Thoracic aorta (tissue), 2 donors: ENCODE measurements at regions not wholly inside any gene's neighbourhood (a gene's known extent, or its start where the extent isn't known, plus 50 kb on each side); places are given as distances from the start of the nearest gene placed in this dataset.

Experiments used
- ATAC-seq: fragments of 150-250 bp; one replicate; pipeline ENCODE4 v1.8.0; 2017; ENCODE audit warnings: low read depth; ENCODE audit not compliant: insufficient number of reproducible peaks, low FRiP score
- DNase-seq: peaks from one replicate; pipeline ENCODE4 v3.0.0-alpha.2; 2020; ENCODE audit warnings: low spot score
- H3K27ac ChIP-seq, 2 donors: fragments of 200-600 bp; sonication (generic); 1 replicate in 1 of 2; 2 replicates in 1 of 2; pipeline ENCODE4 v1.5.1; 2016; ENCODE audit warnings: mild to moderate bottlenecking in 2 of 2, moderate library complexity in 2 of 2
- H3K27me3 ChIP-seq: fragments of 200-600 bp; sonication (generic); replicated peaks from 2 replicates; pipeline ENCODE4 v1.6.0; 2016; ENCODE audit warnings: mild to moderate bottlenecking; ENCODE audit not compliant: insufficient read depth
- H3K36me3 ChIP-seq: fragments of 200-600 bp; sonication (generic); one replicate; pipeline ENCODE4 v1.5.1; 2016
- H3K4me1 ChIP-seq, 2 donors: fragments of 200-600 bp; sonication (generic); 1 replicate in 1 of 2; 2 replicates in 1 of 2; pipeline versions ENCODE4 v1.5.1 to v1.6.0; 2016; ENCODE audit warnings: low read depth in 2 of 2, mild to moderate bottlenecking in 1 of 2; ENCODE audit not compliant: control insufficient read depth in 1 of 2
- H3K4me3 ChIP-seq: fragments of 200-600 bp; sonication (generic); 2 replicates; pipeline ENCODE4 v1.5.1; 2016; ENCODE audit warnings: mild to moderate bottlenecking
- H3K9me3 ChIP-seq: fragments of 200-600 bp; sonication (generic); 2 replicates; pipeline ENCODE4 v1.5.1; 2016
- CTCF ChIP-seq: fragments of 200-600 bp; sonication (generic); IDR thresholded peaks from one replicate; pipeline ENCODE4 v1.5.1; 2019; ENCODE audit warnings: antibody characterized with exemption

DNA sequence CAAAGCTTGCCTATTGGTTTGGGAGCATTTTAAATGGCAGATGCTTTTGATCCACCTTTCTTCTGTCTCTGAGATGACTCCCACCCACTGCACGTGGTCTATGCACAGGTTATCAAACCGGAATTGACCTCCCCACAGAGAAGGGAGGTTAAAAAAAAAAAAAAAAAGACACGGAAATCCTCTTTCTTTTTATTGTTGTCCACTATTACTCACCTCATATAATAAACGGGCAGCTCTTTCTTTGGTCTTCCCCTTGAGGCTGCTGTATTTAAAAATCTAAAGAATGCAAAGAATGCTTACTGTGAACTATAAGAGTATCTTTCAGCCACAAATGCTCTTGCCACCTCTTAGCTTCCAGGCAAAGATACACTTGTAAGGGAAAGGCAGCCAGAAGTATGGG is 329.7 kb downstream of the NDFIP2 start:
- DNase-seq = no peak
- no peaks in the 10 kb centered on the region for H3K4me1 ChIP-seq
- ATAC-seq = no peak
- no peak overlapping the region for H3K27ac ChIP-seq
- TF ChIP-seq CTCF = no peak
- H3K27me3 ChIP-seq = no peaks in the 10 kb centered on the region
- no peaks in the 10 kb centered on the region for H3K36me3 ChIP-seq
- no peak overlapping the region for H3K4me3 ChIP-seq
- H3K9me3 ChIP-seq = no peaks in the 10 kb centered on the region

- no peaks in the 10 kb centered on the region for H3K27me3 ChIP-seq
- H3K36me3 ChIP-seq = no peaks in the 10 kb centered on the region
- no peak for TF ChIP-seq CTCF
- no peak overlapping the region for H3K27ac ChIP-seq
- H3K9me3 ChIP-seq = no peaks in the 10 kb centered on the region
- no peaks in the 10 kb centered on the region for H3K4me1 ChIP-seq
- DNase-seq (no peak), ATAC-seq (no peak)
- no peak overlapping the region for H3K4me3 ChIP-seq
Observed at GRCh38 chr13:79810018-79810417, 329.1 kb downstream of the NDFIP2 start.

- H3K4me1 ChIP-seq = no peaks in the 10 kb centered on the region
- no peak overlapping the region for H3K27ac ChIP-seq
- DNase-seq = no peak
- H3K36me3 ChIP-seq = no peaks in the 10 kb centered on the region
- H3K9me3 ChIP-seq = no peaks in the 10 kb centered on the region
- ATAC-seq = no peak
- H3K27me3 ChIP-seq = no peaks in the 10 kb centered on the region
- H3K4me3 ChIP-seq = no peak overlapping the region
- no peak for TF ChIP-seq CTCF
Observed at GRCh38 chr13:79808475-79808874, 327.5 kb downstream of the NDFIP2 start.

GRCh38 chr13:79807554-79807953 is 326.6 kb downstream of the NDFIP2 start:
- Histone ChIP-seq H3K27me3 (no peaks in the 10 kb centered on the region), H3K4me3 (no peak overlapping the region), H3K4me1 (no peaks in the 10 kb centered on the region), H3K9me3 (no peaks in the 10 kb centered on the region), H3K27ac (no peak overlapping the region), H3K36me3 (no peaks in the 10 kb centered on the region)
- DNase-seq (no peak), ATAC-seq (no peak)
- TF ChIP-seq CTCF = no peak

DNA sequence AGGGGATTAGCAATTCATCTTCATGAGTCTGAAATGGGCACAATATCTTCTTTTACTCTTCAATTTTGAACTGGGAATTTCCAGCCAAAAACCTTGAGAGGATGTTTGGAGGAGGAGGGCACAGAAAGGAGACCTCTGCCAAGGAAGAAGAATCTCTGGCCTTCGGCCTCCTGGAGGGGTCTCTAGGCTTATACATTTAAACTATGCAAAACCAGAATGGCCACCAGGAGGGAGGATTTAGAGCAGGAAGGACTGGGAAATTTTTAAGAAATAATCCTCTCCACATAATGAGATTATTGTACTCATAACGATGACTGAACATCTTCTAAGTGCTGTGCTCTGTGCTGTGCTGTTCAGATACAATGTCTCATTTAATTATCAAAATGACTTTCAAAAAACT is 325.9 kb downstream of the NDFIP2 start:
- H3K4me1 ChIP-seq = no peaks in the 10 kb centered on the region
- H3K27me3 ChIP-seq = no peaks in the 10 kb centered on the region
- DNase-seq = no peak
- H3K9me3 ChIP-seq = no peaks in the 10 kb centered on the region
- H3K27ac ChIP-seq = no peak overlapping the region
- TF ChIP-seq CTCF = no peak
- H3K36me3 ChIP-seq = no peaks in the 10 kb centered on the region
- ATAC-seq = no peak
- no peak overlapping the region for H3K4me3 ChIP-seq
